GM12878 (cell line): ENCODE measurements at regions not wholly inside any gene's neighbourhood (a gene's known extent, or its start where the extent isn't known, plus 50 kb on each side); places are given as distances from the start of the nearest gene placed in this dataset.

ENCODE experiments used
- ATAC-seq: fragments of 200-7000 bp; cut with Tn5 transposase; 3 replicates; pipeline ENCODE4 v1.9.1; 2020; ENCODE audit warnings: mild to moderate bottlenecking, moderate library complexity
- BruUV-seq: library from RNA; stranded (reverse); fragments of 400-500 nt; replicated peaks from 2 replicates; lab custom pipeline; 2021; lab: Mats Ljungman, UMichigan
- CTCF ChIA-PET: fragments of 300-600 bp; sonication (Branson Sonifier 250); formaldehyde crosslinking; extraction: SDS; loops from one replicate; lab custom pipeline; 2021; ENCODE audit warnings: inconsistent platforms; lab: Yijun Ruan, JAX
- POLR2A ChIA-PET: fragments of 350-600 bp; formaldehyde crosslinking; extraction: SDS; loops from one replicate; lab custom pipeline; 2021; ENCODE audit warnings: inconsistent platforms; lab: Charles Lee
- RAD21 ChIA-PET: fragments of 300-600 bp; sonication (Branson Sonifier 250); formaldehyde crosslinking; loops from one replicate; lab custom pipeline; 2023; ENCODE audit warnings: antibody characterized with exemption; ENCODE audit not compliant: unreplicated experiment; lab: Charles Lee
- SMC1A ChIA-PET: fragments of 300-600 bp; sonication (Branson Sonifier 250); formaldehyde crosslinking; loops from one replicate; lab custom pipeline; 2023; ENCODE audit not compliant: unreplicated experiment, uncharacterized antibody; lab: Charles Lee
- DNase-seq: peaks from one replicate; pipeline ENCODE4 v3.0.0-alpha.2; 2011; ENCODE audit warnings: low read depth, low spot score
- FAIRE-seq: peaks from 3 replicates; lab custom pipeline; 2011; peaks lifted over from hg19 to GRCh38; lab: Jason Lieb, UNC
- H2AFZ ChIP-seq: 2 replicates; pipeline ENCODE4 v1.6.0; 2011; ENCODE audit warnings: low read depth, low read length, control low read depth; ENCODE audit not compliant: control insufficient read depth
- H3K27ac ChIP-seq: 2 replicates; pipeline ENCODE4 v1.5.1; 2011; ENCODE audit warnings: control low read depth; ENCODE audit not compliant: control insufficient read depth, insufficient read depth
- H3K27me3 ChIP-seq, 2 experiments: replicated peaks in 1 of 2; 2 replicates each; pipeline versions ENCODE4 v1.6.0 to v1.6.1; 2011; ENCODE audit warnings: low read length in 1 of 2; ENCODE audit not compliant: control insufficient read depth in 2 of 2, insufficient read depth in 2 of 2
- H3K36me3 ChIP-seq, 2 experiments: 2 replicates each; pipeline ENCODE4 v1.5.1; 2011; ENCODE audit warnings: low read length in 1 of 2; ENCODE audit not compliant: control insufficient read depth in 2 of 2, insufficient read depth in 2 of 2
- H3K4me1 ChIP-seq: 2 replicates; pipeline ENCODE4 v1.6.1; 2011; ENCODE audit warnings: mild to moderate bottlenecking, low read length, moderate library complexity, mixed read lengths; ENCODE audit not compliant: control insufficient read depth, insufficient read depth
- H3K4me2 ChIP-seq: 2 replicates; pipeline ENCODE4 v1.6.0; 2011; ENCODE audit warnings: control low read depth; ENCODE audit not compliant: control insufficient read depth, insufficient read depth
- H3K4me3 ChIP-seq: fragments of 200-600 bp; sonication (generic); 2 replicates; pipeline ENCODE4 v1.5.1; 2016
- H3K79me2 ChIP-seq: 2 replicates; pipeline ENCODE4 v1.6.0; 2011; ENCODE audit warnings: low read length; ENCODE audit not compliant: control insufficient read depth, insufficient read depth
- H3K9ac ChIP-seq: 2 replicates; pipeline ENCODE4 v1.8.0; 2011; ENCODE audit warnings: low read length, control low read depth, mixed read lengths; ENCODE audit not compliant: control insufficient read depth, insufficient read depth
- H3K9me3 ChIP-seq: replicated peaks from 3 replicates; pipeline ENCODE4 v1.5.1; 2011; ENCODE audit warnings: mild to moderate bottlenecking, low read length; ENCODE audit not compliant: control insufficient read depth, insufficient read depth
- H4K20me1 ChIP-seq: 2 replicates; pipeline ENCODE4 v1.6.0; 2011; ENCODE audit not compliant: control insufficient read depth, insufficient read depth
- CTCF ChIP-seq, 3 experiments: IDR thresholded peaks in 2 of 3; conservative IDR thresholded peaks in 1 of 3; 2 replicates each; pipeline ENCODE4 v1.5.1; 2011; ENCODE audit warnings: low read depth in 3 of 3, low read length in 3 of 3, mild to moderate bottlenecking in 3 of 3, control low read depth in 2 of 3, moderate library complexity in 2 of 3, inconsistent platforms in 1 of 3, mixed read lengths in 1 of 3; ENCODE audit not compliant: control insufficient read depth in 2 of 3, insufficient read depth in 1 of 3; ENCODE audit errors: extremely low read depth in 1 of 3
- ESRRA ChIP-seq: IDR thresholded peaks from 2 replicates; pipeline ENCODE4 v1.6.1; 2012; ENCODE audit warnings: mild to moderate bottlenecking, low read length, improper control_type of control experiment
- HDAC6 ChIP-seq: fragments of 200-600 bp; sonication (generic); IDR thresholded peaks from one replicate; pipeline ENCODE4 v1.8.0; 2017; ENCODE audit warnings: antibody characterized with exemption; ENCODE audit not compliant: unreplicated experiment
- KLF5 ChIP-seq: fragments of 450-650 bp; IDR thresholded peaks from 2 replicates; pipeline ENCODE4 v1.6.1; 2014; ENCODE audit warnings: mild to moderate bottlenecking; ENCODE audit not compliant: partially characterized antibody
- MYB ChIP-seq: fragments of 150-350 bp; IDR thresholded peaks from 2 replicates; pipeline ENCODE4 v1.6.1; 2014; ENCODE audit warnings: mild to moderate bottlenecking, low read depth, low read length, borderline replicate concordance
- SKIL ChIP-seq: fragments of 450-650 bp; IDR thresholded peaks from 2 replicates; pipeline ENCODE4 v1.6.1; 2017; ENCODE audit warnings: mild to moderate bottlenecking, low read depth, inconsistent platforms; ENCODE audit not compliant: poor library complexity, severe bottlenecking
- SMAD1 ChIP-seq: fragments of 450-650 bp; IDR thresholded peaks from 2 replicates; pipeline ENCODE4 v1.6.1; 2018; ENCODE audit warnings: mild to moderate bottlenecking, low read depth; ENCODE audit not compliant: partially characterized antibody
- SUZ12 ChIP-seq: fragments of 200-600 bp; sonication (generic); IDR thresholded peaks from one replicate; pipeline ENCODE4 v1.6.1; 2018; ENCODE audit warnings: antibody characterized with exemption, mild to moderate bottlenecking; ENCODE audit not compliant: unreplicated experiment
- TCF7 ChIP-seq: IDR thresholded peaks from 2 replicates; pipeline ENCODE4 v1.6.1; 2014; ENCODE audit warnings: antibody characterized with exemption, borderline replicate concordance
- WGBS: methylation state at CpG from one replicate; pipeline ENCODE4 v1.1.6; 2016; ENCODE audit warnings: low lambda C conversion rate; ENCODE audit not compliant: insufficient replicate concordance, insufficient coverage; ENCODE audit errors: missing lambda C conversion rate; 5-methylcytosine and 5-hydroxymethylcytosine counted together
- in situ Hi-C: fragments of 300-500 bp; cut with MboI; formaldehyde crosslinking; loops from 9 replicates; pipeline ENCODE4 v1.14.3; 2018; ENCODE audit warnings: mixed read lengths
- intact Hi-C: fragments of 100-400 bp; cut with micrococcal nuclease; formaldehyde crosslinking; loops from one replicate; pipeline ENCODE4 v1.14.2; 2022; ENCODE audit not compliant: unreplicated experiment

- H4K20me1 ChIP-seq = no peaks in the 10 kb centered on the region
- BruUV-seq = no TSS peak
- DNase-seq (no peak), ATAC-seq (no peak), FAIRE-seq (no peak)
- H3K9ac ChIP-seq = no peak overlapping the region
- no peaks in the 10 kb centered on the region for H3K27me3 ChIP-seq
- H3K4me2 ChIP-seq = no peak overlapping the region
- RAD21 ChIA-PET = no interaction called here
- no peaks in the 10 kb centered on the region for H3K79me2 ChIP-seq
- WGBS = 44% methylated on average over 5 of the region's 5 CpGs
- POLR2A ChIA-PET = no interaction called here
- H3K4me1 ChIP-seq = no peaks in the 10 kb centered on the region
- H3K9me3 ChIP-seq = no peaks in the 10 kb centered on the region; the same call in 2 of the 3 replicates
- no peak for TF ChIP-seq TCF7
- no peak for TF ChIP-seq HDAC6
- TF ChIP-seq CTCF (IDR thresholded peaks at IDR 0.05 in 2 of 3, conservative IDR thresholded peaks at IDR 0.05 in 1 of 3; ENCODE audit: control insufficient read depth in 2 of 3, extremely low read depth in 1 of 3, insufficient read depth in 1 of 3, low read depth in 3 of 3, low read length in 3 of 3) = no peak
- TF ChIP-seq KLF5 = no peak
- no peak for TF ChIP-seq SKIL
- TF ChIP-seq SUZ12 = no peak
- TF ChIP-seq ESRRA = no peak
- no peak for TF ChIP-seq SMAD1
- no peak for TF ChIP-seq MYB
- in situ Hi-C loops = loop anchor here (25.0 kb wide), 1 partner anchor 108 kb away; no protein-coding TSS in a partner anchor
- intact Hi-C loops = no loop called here
- H2AFZ ChIP-seq = no peak overlapping the region
- H3K4me3 ChIP-seq = no peak overlapping the region
- no peaks in the 10 kb centered on the region for H3K36me3 ChIP-seq
- SMC1A ChIA-PET = no interaction called here
- CTCF ChIA-PET = no interaction called here
- H3K27ac ChIP-seq = no peak overlapping the region
Measured at GRCh38 chr18:14970027-14970426, 222.1 kb downstream of the ANKRD30B start.
